Loucy (cell line): ENCODE measurements at regions not wholly inside any gene's neighbourhood (a gene's known extent, or its start where the extent isn't known, plus 50 kb on each side); places are given as distances from the start of the nearest gene placed in this dataset.
"Not testable (repeated sequence)": the region's sequence is repeated elsewhere in the genome, so short reads cannot be mapped to it uniquely, and the experiment has no call there.

Experiments
- EZH2phosphoT487 ChIP-seq: fragments of 200-600 bp; IDR thresholded peaks from 2 replicates; pipeline ENCODE4 v1.6.1; 2018; ENCODE audit warnings: antibody characterized with exemption, mild to moderate bottlenecking, moderate library complexity, borderline replicate concordance
- TF ChIP-seq, protein P1 (sequence below): fragments of 200-600 bp; sonication (generic); conservative IDR thresholded peaks from 2 replicates; pipeline ENCODE4 v1.5.1; 2014; ENCODE audit warnings: mild to moderate bottlenecking, antibody characterized with exemption, low read length

DNA sequence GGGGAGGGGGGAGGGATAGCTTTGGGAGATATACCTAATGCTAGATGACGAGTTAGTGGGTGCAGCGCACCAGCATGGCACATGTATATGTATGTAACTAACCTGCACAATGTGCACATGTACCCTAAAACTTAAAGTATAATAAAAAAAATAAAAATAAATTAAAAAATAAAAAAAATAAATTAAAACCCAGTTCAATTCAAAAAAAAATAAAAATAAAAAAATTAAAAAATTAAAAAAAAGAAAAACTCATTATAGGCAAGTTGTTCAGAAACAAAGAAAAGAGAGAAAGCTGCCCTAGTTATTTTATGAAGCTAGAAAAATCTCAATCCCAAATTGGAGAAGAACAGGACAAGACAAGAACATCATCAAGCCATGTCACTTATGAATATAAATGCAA is 147.5 kb upstream of the PRR20G start:
- TF ChIP-seq, protein P1, sequence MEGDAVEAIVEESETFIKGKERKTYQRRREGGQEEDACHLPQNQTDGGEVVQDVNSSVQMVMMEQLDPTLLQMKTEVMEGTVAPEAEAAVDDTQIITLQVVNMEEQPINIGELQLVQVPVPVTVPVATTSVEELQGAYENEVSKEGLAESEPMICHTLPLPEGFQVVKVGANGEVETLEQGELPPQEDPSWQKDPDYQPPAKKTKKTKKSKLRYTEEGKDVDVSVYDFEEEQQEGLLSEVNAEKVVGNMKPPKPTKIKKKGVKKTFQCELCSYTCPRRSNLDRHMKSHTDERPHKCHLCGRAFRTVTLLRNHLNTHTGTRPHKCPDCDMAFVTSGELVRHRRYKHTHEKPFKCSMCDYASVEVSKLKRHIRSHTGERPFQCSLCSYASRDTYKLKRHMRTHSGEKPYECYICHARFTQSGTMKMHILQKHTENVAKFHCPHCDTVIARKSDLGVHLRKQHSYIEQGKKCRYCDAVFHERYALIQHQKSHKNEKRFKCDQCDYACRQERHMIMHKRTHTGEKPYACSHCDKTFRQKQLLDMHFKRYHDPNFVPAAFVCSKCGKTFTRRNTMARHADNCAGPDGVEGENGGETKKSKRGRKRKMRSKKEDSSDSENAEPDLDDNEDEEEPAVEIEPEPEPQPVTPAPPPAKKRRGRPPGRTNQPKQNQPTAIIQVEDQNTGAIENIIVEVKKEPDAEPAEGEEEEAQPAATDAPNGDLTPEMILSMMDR = not testable (repeated sequence)
- TF ChIP-seq EZH2phosphoT487 = not testable (repeated sequence)
